ENCODE measurements at regions not wholly inside any gene's neighbourhood (a gene's known extent, or its start where the extent isn't known, plus 50 kb on each side); places are given as distances from the start of the nearest gene placed in this dataset.

GRCh38 chr21:28280611-28281010 lies 712.1 kb downstream of the LTN1 start:
- no peaks in the 10 kb centered on the region for H3K36me3 ChIP-seq (ENCODE audit: insufficient read depth in 1 of 2, low read depth in 1 of 2)
- intact Hi-C loops (cut with DNase I), result loop anchor here in 1 of 2 donors (10.0 kb wide), 1 partner anchor 66 kb away; no protein-coding TSS in a partner anchor
- no peaks in the 10 kb centered on the region for H3K27me3 ChIP-seq (ENCODE audit: insufficient read depth in 3 of 3, low read length in 2 of 3)
- H3K4me3 ChIP-seq, result no peak overlapping the region
- DNase-seq (no peak), ATAC-seq (no peak)
- H3K27ac ChIP-seq, result no peak overlapping the region
- TF ChIP-seq, protein P1, sequence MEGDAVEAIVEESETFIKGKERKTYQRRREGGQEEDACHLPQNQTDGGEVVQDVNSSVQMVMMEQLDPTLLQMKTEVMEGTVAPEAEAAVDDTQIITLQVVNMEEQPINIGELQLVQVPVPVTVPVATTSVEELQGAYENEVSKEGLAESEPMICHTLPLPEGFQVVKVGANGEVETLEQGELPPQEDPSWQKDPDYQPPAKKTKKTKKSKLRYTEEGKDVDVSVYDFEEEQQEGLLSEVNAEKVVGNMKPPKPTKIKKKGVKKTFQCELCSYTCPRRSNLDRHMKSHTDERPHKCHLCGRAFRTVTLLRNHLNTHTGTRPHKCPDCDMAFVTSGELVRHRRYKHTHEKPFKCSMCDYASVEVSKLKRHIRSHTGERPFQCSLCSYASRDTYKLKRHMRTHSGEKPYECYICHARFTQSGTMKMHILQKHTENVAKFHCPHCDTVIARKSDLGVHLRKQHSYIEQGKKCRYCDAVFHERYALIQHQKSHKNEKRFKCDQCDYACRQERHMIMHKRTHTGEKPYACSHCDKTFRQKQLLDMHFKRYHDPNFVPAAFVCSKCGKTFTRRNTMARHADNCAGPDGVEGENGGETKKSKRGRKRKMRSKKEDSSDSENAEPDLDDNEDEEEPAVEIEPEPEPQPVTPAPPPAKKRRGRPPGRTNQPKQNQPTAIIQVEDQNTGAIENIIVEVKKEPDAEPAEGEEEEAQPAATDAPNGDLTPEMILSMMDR (IDR thresholded peaks at IDR 0.05), result no peak
- H3K9me3 ChIP-seq, result no peaks in the 10 kb centered on the region
- peaks cover 18% of the 10 kb centered on the region for H3K4me1 ChIP-seq

DNA sequence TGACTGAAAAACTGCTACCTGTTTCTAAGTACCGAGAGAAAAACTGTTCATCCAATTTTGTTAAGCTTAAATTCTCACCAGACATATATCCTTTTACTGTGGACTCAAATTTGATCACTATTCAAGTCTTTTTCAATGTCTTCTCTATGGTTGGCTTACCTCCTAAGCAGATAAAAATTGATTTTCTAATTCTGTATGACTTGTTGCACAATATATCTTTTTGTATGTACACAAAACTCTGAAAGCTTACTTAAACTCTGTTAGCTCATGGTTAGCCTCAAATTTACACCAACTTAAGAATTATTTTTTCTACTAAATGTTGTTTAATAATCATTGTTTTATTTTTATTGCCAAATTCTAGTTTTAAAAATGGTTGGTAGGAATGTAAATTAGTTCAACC lies 715.4 kb downstream of the LTN1 start:
- 97 to 99% (median 97%) methylated on average over 1 of the region's 1 CpG for WGBS, 3 donors
- no peak overlapping the region for H3K4me3 ChIP-seq
- intact Hi-C loops (cut with DNase I), result no loop called here
- ATAC-seq, result no peak
- H3K27me3 ChIP-seq (ENCODE audit: insufficient read depth in 3 of 3, low read length in 2 of 3), result no peaks in the 10 kb centered on the region
- H3K36me3 ChIP-seq (ENCODE audit: insufficient read depth in 1 of 2, low read depth in 1 of 2), result no peaks in the 10 kb centered on the region
- no peaks in the 10 kb centered on the region for H3K9me3 ChIP-seq
- H3K4me1 ChIP-seq, result no peaks in the 10 kb centered on the region
- DNase-seq, result no peak
- no peak overlapping the region for H3K27ac ChIP-seq
- TF ChIP-seq, protein P1 (IDR thresholded peaks at IDR 0.05), result no peak

DNA sequence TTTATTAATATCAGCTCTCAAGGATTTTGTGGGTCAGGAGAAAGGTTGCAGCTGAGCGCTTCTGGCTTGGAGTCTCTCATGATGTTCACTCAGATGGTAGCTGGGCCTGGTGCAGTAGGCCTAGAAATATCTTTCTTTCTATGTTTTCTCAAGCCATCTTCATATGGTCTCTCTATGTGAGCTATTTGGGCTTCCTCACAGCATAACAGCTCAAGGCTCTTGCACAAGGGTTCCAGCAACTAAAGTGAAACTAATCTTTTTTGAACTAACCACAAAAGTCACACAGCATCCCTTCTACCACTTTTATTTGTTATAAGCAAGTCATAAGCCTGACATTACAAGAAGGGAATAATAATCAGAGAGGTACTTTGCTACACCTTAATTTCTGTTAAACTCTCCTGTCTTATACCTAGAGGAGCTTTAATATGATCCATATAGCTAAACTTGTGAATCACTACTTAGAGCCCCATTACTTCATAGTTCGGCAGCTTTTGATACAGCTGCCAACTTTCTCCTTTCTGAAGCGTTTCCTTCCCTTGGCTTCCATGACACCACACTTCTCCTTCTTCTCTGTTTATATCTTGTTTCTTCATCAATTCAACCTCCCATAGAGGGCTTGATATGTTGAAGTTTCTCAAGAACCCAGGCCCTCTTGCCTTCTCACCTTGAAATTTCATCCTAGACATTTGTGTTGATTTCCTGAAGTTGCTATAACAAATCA lies 720.2 kb downstream of the LTN1 start:
- 77 to 91% (median 86%) methylated on average over 3 of the region's 3 CpGs for WGBS, 3 donors
- H3K9me3 ChIP-seq, result no peaks in the 10 kb centered on the region
- TF ChIP-seq, protein P1 (IDR thresholded peaks at IDR 0.05), result no peak
- H3K27ac ChIP-seq, result no peak overlapping the region
- ATAC-seq (no peak), DNase-seq (no peak)
- no peaks in the 10 kb centered on the region for H3K27me3 ChIP-seq (ENCODE audit: insufficient read depth in 3 of 3, low read length in 2 of 3)
- intact Hi-C loops (cut with DNase I), result no loop called here
- no peaks in the 10 kb centered on the region for H3K4me1 ChIP-seq
- no peaks in the 10 kb centered on the region for H3K36me3 ChIP-seq (ENCODE audit: insufficient read depth in 1 of 2, low read depth in 1 of 2)
- H3K4me3 ChIP-seq, result no peak overlapping the region

GRCh38 chr21:28269173-28269572 lies 723.5 kb downstream of the LTN1 start:
- ATAC-seq (no peak), DNase-seq (no peak)
- H3K36me3 ChIP-seq (ENCODE audit: insufficient read depth in 1 of 2, low read depth in 1 of 2), result no peaks in the 10 kb centered on the region
- no peaks in the 10 kb centered on the region for H3K9me3 ChIP-seq
- no peaks in the 10 kb centered on the region for H3K27me3 ChIP-seq (ENCODE audit: insufficient read depth in 3 of 3, low read length in 2 of 3)
- TF ChIP-seq, protein P1 (IDR thresholded peaks at IDR 0.05), result no peak
- H3K4me1 ChIP-seq, result no peaks in the 10 kb centered on the region
- intact Hi-C loops (cut with DNase I), result no loop called here
- no peak overlapping the region for H3K27ac ChIP-seq
- H3K4me3 ChIP-seq, result no peak overlapping the region

DNA sequence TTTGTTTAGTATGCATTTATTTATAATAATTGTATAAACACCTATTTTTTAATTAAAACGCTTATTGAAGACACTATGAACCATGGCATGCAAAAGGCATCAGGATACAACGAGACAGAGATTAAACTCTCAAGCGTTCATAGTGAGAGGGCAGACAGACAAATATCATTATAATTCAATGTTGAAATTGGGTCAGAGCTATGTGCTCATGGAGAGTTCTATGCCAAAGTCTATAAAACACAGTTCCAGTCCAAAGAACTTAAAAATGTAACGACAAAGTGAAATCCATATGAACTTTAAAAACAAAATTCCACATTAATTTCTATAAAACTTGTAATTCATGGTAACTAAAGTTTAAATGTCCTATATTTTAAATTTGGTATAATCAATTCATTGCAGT lies 724.0 kb downstream of the LTN1 start:
- Histone ChIP-seq H3K27ac (no peak overlapping the region), H3K27me3 (ENCODE audit: insufficient read depth in 3 of 3, low read length in 2 of 3) (no peaks in the 10 kb centered on the region), H3K4me1 (no peaks in the 10 kb centered on the region), H3K36me3 (ENCODE audit: insufficient read depth in 1 of 2, low read depth in 1 of 2) (no peaks in the 10 kb centered on the region), H3K4me3 (no peak overlapping the region), H3K9me3 (no peaks in the 10 kb centered on the region)
- intact Hi-C loops (cut with DNase I), result no loop called here
- WGBS, 3 donors, result 52 to 82% (median 72%) methylated on average over 4 of the region's 4 CpGs
- no peak for DNase-seq
- TF ChIP-seq, protein P1 (IDR thresholded peaks at IDR 0.05), result no peak
- no peak for ATAC-seq

Data from psoas muscle (tissue), 7 donors.